ENCODE measurements at regions not wholly inside any gene's neighbourhood (a gene's known extent, or its start where the extent isn't known, plus 50 kb on each side); places are given as distances from the start of the nearest gene placed in this dataset.

DNA sequence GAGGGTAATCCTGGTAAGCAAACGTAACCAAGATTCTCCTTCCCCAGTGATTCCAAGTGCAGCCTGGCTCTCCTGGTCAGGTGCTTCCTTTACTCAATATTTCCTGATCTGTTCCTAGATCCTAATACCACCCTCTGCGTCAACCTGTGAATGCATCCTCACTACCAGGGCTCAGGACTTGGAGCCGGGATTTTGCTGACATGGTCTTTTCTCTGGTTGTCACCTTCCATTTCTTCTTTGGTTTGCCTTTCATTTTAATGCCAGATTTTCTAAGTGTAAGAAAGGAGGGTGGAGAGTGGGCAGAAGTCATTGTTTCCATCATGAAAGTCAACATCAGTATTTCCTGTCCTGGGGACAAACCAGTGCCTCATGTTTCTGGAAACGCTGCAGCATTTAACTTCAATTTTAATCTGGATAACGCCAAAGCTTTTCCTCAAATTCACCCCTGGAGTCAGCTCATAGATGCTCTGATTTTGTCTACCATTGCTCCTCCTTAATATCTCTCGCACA is 210.4 kb upstream of the ZNF32 start:
- TF ChIP-seq, protein P1, sequence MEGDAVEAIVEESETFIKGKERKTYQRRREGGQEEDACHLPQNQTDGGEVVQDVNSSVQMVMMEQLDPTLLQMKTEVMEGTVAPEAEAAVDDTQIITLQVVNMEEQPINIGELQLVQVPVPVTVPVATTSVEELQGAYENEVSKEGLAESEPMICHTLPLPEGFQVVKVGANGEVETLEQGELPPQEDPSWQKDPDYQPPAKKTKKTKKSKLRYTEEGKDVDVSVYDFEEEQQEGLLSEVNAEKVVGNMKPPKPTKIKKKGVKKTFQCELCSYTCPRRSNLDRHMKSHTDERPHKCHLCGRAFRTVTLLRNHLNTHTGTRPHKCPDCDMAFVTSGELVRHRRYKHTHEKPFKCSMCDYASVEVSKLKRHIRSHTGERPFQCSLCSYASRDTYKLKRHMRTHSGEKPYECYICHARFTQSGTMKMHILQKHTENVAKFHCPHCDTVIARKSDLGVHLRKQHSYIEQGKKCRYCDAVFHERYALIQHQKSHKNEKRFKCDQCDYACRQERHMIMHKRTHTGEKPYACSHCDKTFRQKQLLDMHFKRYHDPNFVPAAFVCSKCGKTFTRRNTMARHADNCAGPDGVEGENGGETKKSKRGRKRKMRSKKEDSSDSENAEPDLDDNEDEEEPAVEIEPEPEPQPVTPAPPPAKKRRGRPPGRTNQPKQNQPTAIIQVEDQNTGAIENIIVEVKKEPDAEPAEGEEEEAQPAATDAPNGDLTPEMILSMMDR (optimal IDR thresholded peaks at IDR 0.05 in 1 of 3, IDR thresholded peaks at IDR 0.05 in 1 of 3, conservative IDR thresholded peaks at IDR 0.05 in 1 of 3; ENCODE audit: extremely low read depth in 1 of 3, insufficient read depth in 2 of 3, low read length in 3 of 3) = no peak
- no peak for TF ChIP-seq EZH2 (IDR thresholded peaks at IDR 0.05; ENCODE audit: low read length)
